ENCODE measurements at regions not wholly inside any gene's neighbourhood (a gene's known extent, or its start where the extent isn't known, plus 50 kb on each side); places are given as distances from the start of the nearest gene placed in this dataset.

DNA sequence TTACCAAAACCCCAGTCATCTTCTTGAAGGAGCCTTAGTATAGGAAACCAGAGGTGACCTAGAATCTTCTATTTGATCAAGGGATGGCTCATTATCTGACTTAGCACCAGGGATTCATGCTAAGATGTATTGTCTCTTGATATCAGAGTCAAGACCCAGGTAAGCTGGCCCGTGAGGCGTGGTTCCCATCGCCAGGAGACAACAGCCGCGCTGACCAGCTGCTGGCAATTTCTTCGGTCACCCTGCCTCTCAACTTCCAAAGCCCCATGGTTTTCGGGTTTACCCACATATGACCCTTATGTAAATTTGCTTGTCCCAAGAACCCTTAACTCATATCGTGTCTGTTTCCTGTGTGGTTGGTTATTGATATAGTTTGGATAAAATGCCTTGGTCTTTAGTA, 77.7 kb upstream of the VSTM2B start (continued):
- TF ChIP-seq, protein P1, sequence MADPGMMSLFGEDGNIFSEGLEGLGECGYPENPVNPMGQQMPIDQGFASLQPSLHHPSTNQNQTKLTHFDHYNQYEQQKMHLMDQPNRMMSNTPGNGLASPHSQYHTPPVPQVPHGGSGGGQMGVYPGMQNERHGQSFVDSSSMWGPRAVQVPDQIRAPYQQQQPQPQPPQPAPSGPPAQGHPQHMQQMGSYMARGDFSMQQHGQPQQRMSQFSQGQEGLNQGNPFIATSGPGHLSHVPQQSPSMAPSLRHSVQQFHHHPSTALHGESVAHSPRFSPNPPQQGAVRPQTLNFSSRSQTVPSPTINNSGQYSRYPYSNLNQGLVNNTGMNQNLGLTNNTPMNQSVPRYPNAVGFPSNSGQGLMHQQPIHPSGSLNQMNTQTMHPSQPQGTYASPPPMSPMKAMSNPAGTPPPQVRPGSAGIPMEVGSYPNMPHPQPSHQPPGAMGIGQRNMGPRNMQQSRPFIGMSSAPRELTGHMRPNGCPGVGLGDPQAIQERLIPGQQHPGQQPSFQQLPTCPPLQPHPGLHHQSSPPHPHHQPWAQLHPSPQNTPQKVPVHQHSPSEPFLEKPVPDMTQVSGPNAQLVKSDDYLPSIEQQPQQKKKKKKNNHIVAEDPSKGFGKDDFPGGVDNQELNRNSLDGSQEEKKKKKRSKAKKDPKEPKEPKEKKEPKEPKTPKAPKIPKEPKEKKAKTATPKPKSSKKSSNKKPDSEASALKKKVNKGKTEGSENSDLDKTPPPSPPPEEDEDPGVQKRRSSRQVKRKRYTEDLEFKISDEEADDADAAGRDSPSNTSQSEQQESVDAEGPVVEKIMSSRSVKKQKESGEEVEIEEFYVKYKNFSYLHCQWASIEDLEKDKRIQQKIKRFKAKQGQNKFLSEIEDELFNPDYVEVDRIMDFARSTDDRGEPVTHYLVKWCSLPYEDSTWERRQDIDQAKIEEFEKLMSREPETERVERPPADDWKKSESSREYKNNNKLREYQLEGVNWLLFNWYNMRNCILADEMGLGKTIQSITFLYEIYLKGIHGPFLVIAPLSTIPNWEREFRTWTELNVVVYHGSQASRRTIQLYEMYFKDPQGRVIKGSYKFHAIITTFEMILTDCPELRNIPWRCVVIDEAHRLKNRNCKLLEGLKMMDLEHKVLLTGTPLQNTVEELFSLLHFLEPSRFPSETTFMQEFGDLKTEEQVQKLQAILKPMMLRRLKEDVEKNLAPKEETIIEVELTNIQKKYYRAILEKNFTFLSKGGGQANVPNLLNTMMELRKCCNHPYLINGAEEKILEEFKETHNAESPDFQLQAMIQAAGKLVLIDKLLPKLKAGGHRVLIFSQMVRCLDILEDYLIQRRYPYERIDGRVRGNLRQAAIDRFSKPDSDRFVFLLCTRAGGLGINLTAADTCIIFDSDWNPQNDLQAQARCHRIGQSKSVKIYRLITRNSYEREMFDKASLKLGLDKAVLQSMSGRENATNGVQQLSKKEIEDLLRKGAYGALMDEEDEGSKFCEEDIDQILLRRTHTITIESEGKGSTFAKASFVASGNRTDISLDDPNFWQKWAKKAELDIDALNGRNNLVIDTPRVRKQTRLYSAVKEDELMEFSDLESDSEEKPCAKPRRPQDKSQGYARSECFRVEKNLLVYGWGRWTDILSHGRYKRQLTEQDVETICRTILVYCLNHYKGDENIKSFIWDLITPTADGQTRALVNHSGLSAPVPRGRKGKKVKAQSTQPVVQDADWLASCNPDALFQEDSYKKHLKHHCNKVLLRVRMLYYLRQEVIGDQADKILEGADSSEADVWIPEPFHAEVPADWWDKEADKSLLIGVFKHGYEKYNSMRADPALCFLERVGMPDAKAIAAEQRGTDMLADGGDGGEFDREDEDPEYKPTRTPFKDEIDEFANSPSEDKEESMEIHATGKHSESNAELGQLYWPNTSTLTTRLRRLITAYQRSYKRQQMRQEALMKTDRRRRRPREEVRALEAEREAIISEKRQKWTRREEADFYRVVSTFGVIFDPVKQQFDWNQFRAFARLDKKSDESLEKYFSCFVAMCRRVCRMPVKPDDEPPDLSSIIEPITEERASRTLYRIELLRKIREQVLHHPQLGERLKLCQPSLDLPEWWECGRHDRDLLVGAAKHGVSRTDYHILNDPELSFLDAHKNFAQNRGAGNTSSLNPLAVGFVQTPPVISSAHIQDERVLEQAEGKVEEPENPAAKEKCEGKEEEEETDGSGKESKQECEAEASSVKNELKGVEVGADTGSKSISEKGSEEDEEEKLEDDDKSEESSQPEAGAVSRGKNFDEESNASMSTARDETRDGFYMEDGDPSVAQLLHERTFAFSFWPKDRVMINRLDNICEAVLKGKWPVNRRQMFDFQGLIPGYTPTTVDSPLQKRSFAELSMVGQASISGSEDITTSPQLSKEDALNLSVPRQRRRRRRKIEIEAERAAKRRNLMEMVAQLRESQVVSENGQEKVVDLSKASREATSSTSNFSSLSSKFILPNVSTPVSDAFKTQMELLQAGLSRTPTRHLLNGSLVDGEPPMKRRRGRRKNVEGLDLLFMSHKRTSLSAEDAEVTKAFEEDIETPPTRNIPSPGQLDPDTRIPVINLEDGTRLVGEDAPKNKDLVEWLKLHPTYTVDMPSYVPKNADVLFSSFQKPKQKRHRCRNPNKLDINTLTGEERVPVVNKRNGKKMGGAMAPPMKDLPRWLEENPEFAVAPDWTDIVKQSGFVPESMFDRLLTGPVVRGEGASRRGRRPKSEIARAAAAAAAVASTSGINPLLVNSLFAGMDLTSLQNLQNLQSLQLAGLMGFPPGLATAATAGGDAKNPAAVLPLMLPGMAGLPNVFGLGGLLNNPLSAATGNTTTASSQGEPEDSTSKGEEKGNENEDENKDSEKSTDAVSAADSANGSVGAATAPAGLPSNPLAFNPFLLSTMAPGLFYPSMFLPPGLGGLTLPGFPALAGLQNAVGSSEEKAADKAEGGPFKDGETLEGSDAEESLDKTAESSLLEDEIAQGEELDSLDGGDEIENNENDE (IDR thresholded peaks at IDR 0.05; ENCODE audit: insufficient replicate concordance, low read length) = no peak
- TF ChIP-seq EGR1 (IDR thresholded peaks at IDR 0.05; ENCODE audit: borderline replicate concordance, low read depth, low read length) (no peak), HDAC2 (IDR thresholded peaks at IDR 0.05; ENCODE audit: borderline replicate concordance in 1 of 2, low read depth in 2 of 2, low read length in 2 of 2) (no peak), BRCA1 (IDR thresholded peaks at IDR 0.05; ENCODE audit: low read depth, low read length) (no peak), TCF12 (IDR thresholded peaks at IDR 0.05; ENCODE audit: low read depth, low read length) (no peak), CREB1 (IDR thresholded peaks at IDR 0.05) (no peak), KDM4A (IDR thresholded peaks at IDR 0.05; ENCODE audit: low read depth, low read length, severe bottlenecking) (no peak), SAP30 (IDR thresholded peaks at IDR 0.05; ENCODE audit: insufficient read depth, insufficient replicate concordance, low read length) (no peak), TBP (IDR thresholded peaks at IDR 0.05; ENCODE audit: low read depth, low read length) (no peak), BCL11A (IDR thresholded peaks at IDR 0.05; ENCODE audit: low read depth in 2 of 2, low read length in 2 of 2) (no peak)
